Ascending aorta (tissue), 2 donors: ENCODE measurements at regions not wholly inside any gene's neighbourhood (a gene's known extent, or its start where the extent isn't known, plus 50 kb on each side); places are given as distances from the start of the nearest gene placed in this dataset.

ENCODE experiments used
- DNase-seq, 2 donors: peaks; one replicate each; pipeline ENCODE4 v3.0.0-alpha.2; 2019; ENCODE audit warnings: low spot score in 2 of 2
- H3K27ac ChIP-seq, 2 donors: fragments of 200-600 bp; sonication (generic); one replicate each; pipeline ENCODE4 v1.5.1; 2016 to 2017; ENCODE audit warnings: mild to moderate bottlenecking in 1 of 2
- H3K27me3 ChIP-seq: fragments of 200-600 bp; sonication (generic); one replicate; pipeline ENCODE4 v1.5.1; 2017
- H3K36me3 ChIP-seq, 2 donors: fragments of 200-600 bp; sonication (generic); one replicate each; pipeline ENCODE4 v1.5.1; 2016
- H3K4me1 ChIP-seq, 2 donors: fragments of 200-600 bp; sonication (generic); one replicate each; pipeline ENCODE4 v1.5.1; 2016 to 2017; ENCODE audit warnings: mild to moderate bottlenecking in 1 of 2
- H3K4me3 ChIP-seq, 2 donors: fragments of 200-600 bp; sonication (generic); one replicate each; pipeline ENCODE4 v1.5.1; 2016 to 2017; ENCODE audit warnings: mild to moderate bottlenecking in 1 of 2
- H3K9me3 ChIP-seq, 2 donors: fragments of 200-600 bp; sonication (generic); one replicate each; pipeline ENCODE4 v1.5.1; 2016
- intact Hi-C: fragments of 100-400 bp; cut with DNase I; formaldehyde crosslinking; loops from one replicate; pipeline ENCODE4 v1.15.1; 2023
- TF ChIP-seq, protein P1 (sequence below), 3 experiments: fragments of 200-600 bp in 2 of 3; fragments of 450-650 bp in 1 of 3; sonication (generic) in 2 of 3; IDR thresholded peaks; one replicate each; pipeline ENCODE4 v1.5.1; 2016 to 2019; ENCODE audit warnings: antibody characterized with exemption in 3 of 3, mild to moderate bottlenecking in 1 of 3, moderate library complexity in 1 of 3

DNA sequence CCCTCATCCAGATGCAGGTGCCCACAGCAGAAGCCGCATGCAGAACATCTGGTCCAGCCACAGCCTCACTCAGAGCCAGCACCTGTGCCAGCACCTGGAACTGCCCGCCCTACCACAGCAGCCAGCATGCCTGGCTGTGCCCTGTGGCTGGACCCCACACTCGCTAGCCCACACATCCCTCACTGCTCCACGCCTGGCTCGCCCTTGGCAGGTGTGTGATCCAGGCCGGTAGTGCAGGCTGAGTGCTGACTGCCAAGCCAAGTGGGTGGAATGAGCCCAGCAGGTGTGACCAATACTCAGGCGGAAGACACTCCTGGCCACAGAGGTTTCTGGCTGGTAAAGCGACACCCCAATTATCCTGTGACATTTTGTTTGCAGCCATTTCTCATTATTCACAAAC, 162.4 kb upstream of the ROBO1 start:
- DNase-seq, result no peak
- H3K4me1 ChIP-seq, result no peaks in the 10 kb centered on the region
- no peaks in the 10 kb centered on the region for H3K27me3 ChIP-seq
- H3K4me3 ChIP-seq, result no peak overlapping the region
- no peak overlapping the region for H3K27ac ChIP-seq
- no peaks in the 10 kb centered on the region for H3K36me3 ChIP-seq
- no peaks in the 10 kb centered on the region for H3K9me3 ChIP-seq
- intact Hi-C loops, result no loop called here
- TF ChIP-seq, protein P1, sequence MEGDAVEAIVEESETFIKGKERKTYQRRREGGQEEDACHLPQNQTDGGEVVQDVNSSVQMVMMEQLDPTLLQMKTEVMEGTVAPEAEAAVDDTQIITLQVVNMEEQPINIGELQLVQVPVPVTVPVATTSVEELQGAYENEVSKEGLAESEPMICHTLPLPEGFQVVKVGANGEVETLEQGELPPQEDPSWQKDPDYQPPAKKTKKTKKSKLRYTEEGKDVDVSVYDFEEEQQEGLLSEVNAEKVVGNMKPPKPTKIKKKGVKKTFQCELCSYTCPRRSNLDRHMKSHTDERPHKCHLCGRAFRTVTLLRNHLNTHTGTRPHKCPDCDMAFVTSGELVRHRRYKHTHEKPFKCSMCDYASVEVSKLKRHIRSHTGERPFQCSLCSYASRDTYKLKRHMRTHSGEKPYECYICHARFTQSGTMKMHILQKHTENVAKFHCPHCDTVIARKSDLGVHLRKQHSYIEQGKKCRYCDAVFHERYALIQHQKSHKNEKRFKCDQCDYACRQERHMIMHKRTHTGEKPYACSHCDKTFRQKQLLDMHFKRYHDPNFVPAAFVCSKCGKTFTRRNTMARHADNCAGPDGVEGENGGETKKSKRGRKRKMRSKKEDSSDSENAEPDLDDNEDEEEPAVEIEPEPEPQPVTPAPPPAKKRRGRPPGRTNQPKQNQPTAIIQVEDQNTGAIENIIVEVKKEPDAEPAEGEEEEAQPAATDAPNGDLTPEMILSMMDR (IDR thresholded peaks at IDR 0.05), result no peak

DNA sequence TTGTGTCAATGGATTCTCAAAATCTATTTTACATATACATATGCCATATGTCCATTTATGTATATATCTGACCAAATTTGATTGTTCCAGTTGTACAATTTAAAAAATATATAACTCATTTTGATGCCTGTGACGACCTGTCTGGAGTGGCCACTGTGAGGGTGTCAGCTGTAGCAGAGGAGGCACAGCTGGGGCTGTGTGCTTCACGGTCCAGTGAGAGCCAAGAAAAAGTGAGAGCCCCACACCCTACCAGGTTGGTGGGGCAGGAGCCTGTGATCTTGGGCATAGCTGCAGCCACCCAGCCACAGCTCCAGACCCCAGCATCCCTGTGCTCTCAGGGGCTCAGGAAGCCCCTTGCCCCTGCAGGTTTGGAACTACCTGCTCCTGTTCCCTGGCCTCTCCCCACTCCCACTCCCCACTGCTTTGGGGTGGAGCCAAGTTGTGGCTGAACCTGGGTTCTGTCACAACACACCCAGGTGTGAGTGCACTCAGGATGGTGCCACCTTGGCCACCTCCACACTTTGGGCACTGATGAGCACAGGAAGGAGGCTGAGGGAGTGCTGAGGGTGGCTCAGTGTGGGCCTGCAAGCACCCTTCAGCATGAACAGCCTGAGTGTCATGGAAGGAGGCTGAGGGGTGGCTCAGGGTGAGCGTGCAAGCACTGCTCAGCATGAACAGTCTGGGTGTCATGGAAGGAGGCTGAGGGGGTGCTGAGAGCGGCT, 161.1 kb upstream of the ROBO1 start:
- no peak for DNase-seq
- intact Hi-C loops, result no loop called here
- no peaks in the 10 kb centered on the region for H3K36me3 ChIP-seq
- H3K4me3 ChIP-seq, result no peak overlapping the region
- TF ChIP-seq, protein P1 (IDR thresholded peaks at IDR 0.05), result no peak
- no peaks in the 10 kb centered on the region for H3K4me1 ChIP-seq
- H3K27ac ChIP-seq, result no peak overlapping the region
- H3K9me3 ChIP-seq, result no peaks in the 10 kb centered on the region
- H3K27me3 ChIP-seq, result no peaks in the 10 kb centered on the region

DNA sequence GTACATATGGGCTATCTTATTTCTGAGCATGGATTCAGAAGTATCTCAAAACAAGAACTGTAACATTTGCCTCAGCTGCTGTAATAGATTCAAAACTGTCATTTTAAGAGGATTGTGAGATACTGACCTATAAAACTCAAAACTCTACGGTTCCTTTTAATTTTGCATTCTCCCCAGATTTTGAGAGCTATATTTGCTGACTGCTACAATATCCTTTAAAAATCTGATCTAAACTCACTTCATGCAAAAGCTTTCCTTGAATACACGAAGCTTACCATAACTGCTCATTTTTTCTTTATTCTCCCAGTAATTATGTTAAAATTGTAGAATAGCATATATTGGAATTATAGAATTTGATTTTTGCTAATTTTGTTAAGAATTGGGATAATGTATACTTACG, 158.7 kb upstream of the ROBO1 start:
- Histone ChIP-seq H3K4me1 (no peaks in the 10 kb centered on the region), H3K36me3 (no peaks in the 10 kb centered on the region), H3K9me3 (no peaks in the 10 kb centered on the region), H3K27me3 (no peaks in the 10 kb centered on the region), H3K4me3 (no peak overlapping the region), H3K27ac (no peak overlapping the region)
- TF ChIP-seq, protein P1 (IDR thresholded peaks at IDR 0.05), result no peak
- DNase-seq, result no peak
- intact Hi-C loops, result no loop called here

DNA sequence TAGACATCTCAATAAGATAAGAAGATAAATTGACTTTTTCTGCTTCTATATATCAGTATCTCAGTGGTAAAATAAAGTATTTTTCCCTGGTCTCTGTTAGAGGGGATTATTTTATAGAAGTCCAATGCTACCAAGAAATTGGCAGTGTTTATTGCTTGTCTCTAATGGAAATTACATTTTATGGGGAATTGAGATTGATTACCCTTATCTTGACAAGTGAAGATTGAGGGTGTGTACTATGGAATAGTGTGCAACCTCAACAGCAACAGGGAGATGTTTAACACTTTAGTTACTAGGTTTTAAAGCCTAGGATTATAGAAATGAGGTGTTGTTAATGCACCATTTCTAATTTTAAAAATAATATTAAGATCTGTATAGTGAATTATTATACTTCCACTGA, 154.8 kb upstream of the ROBO1 start:
- H3K4me3 ChIP-seq, result no peak overlapping the region
- no peaks in the 10 kb centered on the region for H3K9me3 ChIP-seq
- TF ChIP-seq, protein P1 (IDR thresholded peaks at IDR 0.05), result no peak
- no peaks in the 10 kb centered on the region for H3K36me3 ChIP-seq
- no peaks in the 10 kb centered on the region for H3K4me1 ChIP-seq
- DNase-seq, result no peak
- H3K27me3 ChIP-seq, result no peaks in the 10 kb centered on the region
- intact Hi-C loops, result no loop called here
- H3K27ac ChIP-seq, result no peak overlapping the region

DNA sequence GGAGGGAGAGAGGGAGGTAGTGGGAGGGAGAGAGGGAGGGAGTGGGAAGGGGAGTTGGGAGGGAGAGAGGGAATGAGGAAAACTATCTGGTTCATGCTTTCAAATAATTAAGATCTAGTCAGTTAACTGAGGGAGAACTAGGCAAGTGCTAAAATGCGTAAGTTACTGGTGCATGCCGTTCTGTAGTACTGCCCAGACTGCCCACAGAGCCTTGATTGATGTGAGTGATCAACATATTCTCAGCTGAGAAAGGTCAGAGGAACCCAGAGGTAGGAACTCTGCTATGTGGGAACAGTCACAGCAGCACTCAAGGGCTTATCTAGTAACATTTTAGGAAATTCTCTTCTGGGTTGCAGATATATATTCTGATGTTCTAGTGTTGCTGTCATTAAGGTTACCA, 149.8 kb upstream of the ROBO1 start:
- H3K27ac ChIP-seq, result no peak overlapping the region
- no peaks in the 10 kb centered on the region for H3K4me1 ChIP-seq
- H3K27me3 ChIP-seq, result no peaks in the 10 kb centered on the region
- intact Hi-C loops, result no loop called here
- H3K36me3 ChIP-seq, result no peaks in the 10 kb centered on the region
- H3K9me3 ChIP-seq, result no peaks in the 10 kb centered on the region
- DNase-seq, result no peak
- no peak overlapping the region for H3K4me3 ChIP-seq
- TF ChIP-seq, protein P1 (IDR thresholded peaks at IDR 0.05), result no peak

DNA sequence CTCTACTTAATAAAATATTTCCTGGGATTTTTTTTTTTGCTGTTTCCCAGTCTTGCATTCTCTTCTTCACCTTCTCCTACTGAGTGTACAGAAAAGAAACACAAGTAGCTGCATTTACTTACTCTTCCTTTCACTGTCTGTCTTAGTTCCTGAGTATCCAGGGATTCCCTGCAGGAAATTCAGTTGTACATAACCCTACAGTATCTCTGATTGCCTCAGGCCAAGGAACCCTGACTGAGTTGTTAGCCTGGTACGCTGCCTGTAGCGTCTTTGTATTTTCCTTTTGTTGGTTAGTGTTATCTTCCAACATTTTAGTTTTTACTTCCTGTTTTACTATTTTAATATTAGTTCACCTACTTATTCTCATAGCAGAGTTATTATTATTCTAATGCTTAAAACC, 142.5 kb upstream of the ROBO1 start:
- no peaks in the 10 kb centered on the region for H3K9me3 ChIP-seq
- no peaks in the 10 kb centered on the region for H3K27me3 ChIP-seq
- H3K4me1 ChIP-seq, result no peaks in the 10 kb centered on the region
- no peaks in the 10 kb centered on the region for H3K36me3 ChIP-seq
- TF ChIP-seq, protein P1 (IDR thresholded peaks at IDR 0.05), result no peak
- intact Hi-C loops, result no loop called here
- H3K27ac ChIP-seq, result no peak overlapping the region
- H3K4me3 ChIP-seq, result no peak overlapping the region
- no peak for DNase-seq
